Fibroblast of pulmonary artery (primary cell): ENCODE measurements at regions not wholly inside any gene's neighbourhood (a gene's known extent, or its start where the extent isn't known, plus 50 kb on each side); places are given as distances from the start of the nearest gene placed in this dataset.
"Not testable (repeated sequence)": the region's sequence is repeated elsewhere in the genome, so short reads cannot be mapped to it uniquely, and the experiment has no call there.

Experiments
- DNase-seq: peaks from one replicate; pipeline ENCODE4 v3.0.0-alpha.2; 2010; ENCODE audit warnings: low read depth
- H3K4me3 ChIP-seq: replicated peaks from 2 replicates; pipeline ENCODE4 v1.5.1; 2011; ENCODE audit warnings: low read depth, mild to moderate bottlenecking, control low read depth, low read length, moderate library complexity
- TF ChIP-seq, protein P1 (sequence below): IDR thresholded peaks from 2 replicates; pipeline ENCODE4 v1.5.1; 2011; ENCODE audit warnings: mild to moderate bottlenecking, control low read depth, low read length, inconsistent platforms; ENCODE audit errors: missing control alignments

DNA sequence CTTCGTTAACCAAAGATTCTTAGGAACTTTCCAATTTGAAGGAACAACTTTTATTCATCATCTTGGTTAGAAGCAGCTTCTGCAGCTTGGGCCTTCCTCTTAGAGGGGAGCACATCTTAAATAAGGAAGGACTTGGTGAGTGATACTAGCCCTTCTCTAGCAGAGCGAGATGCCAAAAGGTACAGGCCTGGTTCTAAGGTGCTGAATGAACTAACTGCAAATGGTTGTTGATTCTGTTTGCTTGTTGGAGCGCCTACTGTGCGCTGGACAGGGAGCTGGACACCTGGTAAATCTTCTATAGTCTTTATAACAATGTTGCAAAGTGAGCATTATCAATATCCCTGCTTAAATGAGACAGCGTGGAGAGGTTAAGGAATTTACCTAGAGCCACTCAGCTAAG is 127.1 kb downstream of the MYCN start:
- no peak overlapping the region for H3K4me3 ChIP-seq
- DNase-seq = no peak
- TF ChIP-seq, protein P1, sequence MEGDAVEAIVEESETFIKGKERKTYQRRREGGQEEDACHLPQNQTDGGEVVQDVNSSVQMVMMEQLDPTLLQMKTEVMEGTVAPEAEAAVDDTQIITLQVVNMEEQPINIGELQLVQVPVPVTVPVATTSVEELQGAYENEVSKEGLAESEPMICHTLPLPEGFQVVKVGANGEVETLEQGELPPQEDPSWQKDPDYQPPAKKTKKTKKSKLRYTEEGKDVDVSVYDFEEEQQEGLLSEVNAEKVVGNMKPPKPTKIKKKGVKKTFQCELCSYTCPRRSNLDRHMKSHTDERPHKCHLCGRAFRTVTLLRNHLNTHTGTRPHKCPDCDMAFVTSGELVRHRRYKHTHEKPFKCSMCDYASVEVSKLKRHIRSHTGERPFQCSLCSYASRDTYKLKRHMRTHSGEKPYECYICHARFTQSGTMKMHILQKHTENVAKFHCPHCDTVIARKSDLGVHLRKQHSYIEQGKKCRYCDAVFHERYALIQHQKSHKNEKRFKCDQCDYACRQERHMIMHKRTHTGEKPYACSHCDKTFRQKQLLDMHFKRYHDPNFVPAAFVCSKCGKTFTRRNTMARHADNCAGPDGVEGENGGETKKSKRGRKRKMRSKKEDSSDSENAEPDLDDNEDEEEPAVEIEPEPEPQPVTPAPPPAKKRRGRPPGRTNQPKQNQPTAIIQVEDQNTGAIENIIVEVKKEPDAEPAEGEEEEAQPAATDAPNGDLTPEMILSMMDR = no peak

DNA sequence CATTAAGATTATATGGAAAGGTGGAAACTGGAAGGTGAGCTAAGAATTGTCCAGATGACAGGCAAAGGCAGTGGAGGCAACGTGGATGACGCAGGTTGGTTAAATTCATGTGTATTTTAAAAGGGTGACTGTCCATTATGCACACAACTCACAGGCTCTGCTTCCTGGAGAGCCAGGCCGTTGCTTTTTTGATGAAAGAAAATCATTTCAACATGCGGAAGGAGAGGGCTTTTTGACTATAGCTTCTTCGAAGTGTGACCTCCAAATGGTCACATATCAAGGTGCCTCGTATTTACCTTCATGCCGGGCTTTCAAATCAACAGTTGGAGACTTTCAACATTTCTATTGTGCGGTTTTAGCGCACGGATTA is 126.7 kb downstream of the MYCN start:
- DNase-seq = no peak
- TF ChIP-seq, protein P1 = no peak
- no peak overlapping the region for H3K4me3 ChIP-seq

DNA sequence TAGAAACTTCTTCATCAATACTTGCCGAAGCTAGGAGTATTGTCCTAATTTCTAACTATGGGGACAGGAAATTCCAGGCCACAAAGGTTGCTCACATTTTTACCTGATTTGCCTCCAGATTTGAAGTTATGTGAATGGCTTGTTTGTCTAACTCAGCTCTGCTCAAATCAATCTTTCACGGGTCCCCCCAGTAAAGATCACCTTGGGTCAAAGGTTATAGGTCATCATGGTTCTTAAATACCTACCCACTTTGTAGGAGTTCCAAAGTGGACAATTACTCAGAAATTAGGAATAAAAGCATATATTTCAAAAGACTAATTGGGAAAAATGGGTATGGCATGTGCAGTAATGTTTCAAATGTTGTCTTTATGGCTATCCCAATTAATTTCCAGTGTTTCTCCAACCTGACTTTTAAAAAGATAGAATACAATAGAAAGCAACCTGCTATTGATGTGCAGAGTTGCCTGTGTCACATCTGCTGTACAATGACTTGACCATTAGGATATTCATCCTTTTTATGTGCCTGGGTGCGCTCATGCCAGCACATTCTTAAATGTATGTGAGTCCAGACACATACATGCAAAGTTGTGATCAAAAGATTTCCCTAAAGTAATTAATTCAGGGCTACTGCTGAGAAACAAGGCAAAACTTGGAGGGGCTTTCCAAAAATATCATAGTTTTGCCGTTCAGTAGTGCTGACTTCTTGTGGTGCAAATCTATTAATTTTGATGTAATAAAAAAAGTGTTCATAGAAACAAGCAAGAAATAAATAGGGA is 126.1 kb downstream of the MYCN start:
- no peak for DNase-seq
- TF ChIP-seq, protein P1 = no peak
- no peak overlapping the region for H3K4me3 ChIP-seq

DNA sequence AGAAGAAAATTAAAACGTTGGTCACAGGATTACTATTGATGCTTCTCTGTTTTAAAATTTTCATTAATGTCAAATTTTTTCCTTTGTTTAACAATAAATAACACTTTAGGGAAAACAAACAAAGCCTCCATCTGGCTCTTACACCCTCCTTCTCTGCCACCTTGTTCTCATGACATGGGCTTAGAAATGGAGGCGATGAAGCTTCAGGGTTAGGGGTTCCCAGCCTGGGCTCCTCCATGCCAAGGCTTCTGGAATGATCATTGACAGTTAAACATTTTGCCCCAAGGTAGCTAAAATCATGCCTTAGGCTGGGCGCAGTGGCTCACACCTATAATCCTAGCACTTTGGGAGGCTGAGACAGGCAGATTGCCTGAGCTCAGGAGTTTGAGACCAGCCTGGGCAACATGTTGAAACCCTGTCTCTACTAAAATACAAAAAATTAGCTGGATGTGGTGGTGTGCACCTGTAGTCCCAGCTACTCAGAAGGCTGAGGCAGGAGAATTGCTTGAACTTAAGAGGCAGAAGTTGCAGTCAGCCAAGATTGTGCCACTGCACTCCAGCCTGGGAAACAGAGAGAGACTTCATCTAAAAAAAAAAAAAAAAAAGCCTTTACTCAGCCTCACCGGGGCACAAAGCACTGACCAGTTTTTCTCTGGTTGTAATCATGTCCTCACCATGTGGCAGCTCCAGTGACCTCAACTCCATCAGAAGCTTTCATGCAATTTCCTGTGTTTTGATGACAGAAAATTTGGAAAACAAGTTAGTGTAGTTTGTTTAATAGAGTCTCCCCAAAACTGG is 125.1 kb downstream of the MYCN start:
- not testable (repeated sequence) for H3K4me3 ChIP-seq, DNase-seq

DNA sequence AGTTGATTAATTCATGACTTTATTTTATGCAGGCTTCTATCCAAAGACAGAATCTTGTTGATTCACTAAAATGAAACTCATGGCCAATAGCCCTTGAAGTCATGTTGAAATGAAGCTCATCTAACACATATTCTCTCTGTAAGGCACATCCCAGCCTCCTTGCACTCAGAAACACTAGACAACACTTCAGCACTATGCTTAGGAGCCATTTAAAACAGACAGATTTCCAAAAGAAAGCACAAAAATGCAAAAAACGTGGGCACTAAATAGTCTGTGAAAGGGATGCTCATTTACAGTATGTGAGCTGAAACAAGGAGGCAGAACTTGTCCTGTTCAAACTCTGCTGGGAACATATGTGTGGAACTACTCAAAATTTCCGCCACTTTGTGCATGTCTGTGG is 124.4 kb downstream of the MYCN start:
- no peak overlapping the region for H3K4me3 ChIP-seq
- TF ChIP-seq, protein P1 = no peak
- DNase-seq = no peak

DNA sequence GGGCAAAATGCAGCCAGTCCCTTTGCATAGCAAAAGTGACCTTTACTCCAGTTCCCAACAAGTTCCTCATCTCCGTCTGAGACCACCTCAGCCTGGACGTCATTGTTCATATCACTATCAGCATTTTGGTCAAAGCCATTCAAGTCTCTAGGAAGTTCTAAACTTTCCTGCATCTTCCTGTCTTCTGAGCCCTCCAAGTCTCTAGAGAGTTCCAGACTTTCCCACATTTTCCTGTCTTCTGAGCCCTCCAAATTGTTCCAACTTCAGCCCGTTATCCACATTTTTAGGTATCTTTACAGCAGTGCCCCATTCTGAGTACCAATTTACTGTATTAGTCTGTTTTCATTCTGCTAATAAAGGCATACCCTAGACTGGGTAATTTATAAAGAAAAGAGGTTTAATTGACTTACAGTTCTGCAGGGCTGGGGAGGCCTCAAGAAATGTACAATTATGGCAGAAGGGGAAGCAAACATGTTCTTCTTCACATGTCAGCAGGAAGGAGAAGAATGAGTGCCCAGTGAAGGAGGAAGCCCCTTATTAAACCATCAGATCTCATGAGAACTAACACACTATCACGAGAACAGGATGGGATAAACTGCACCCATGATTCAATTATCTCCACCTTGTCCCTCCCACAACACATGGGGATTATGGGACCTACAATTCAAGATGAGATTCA is 123.7 kb downstream of the MYCN start:
- no peak for DNase-seq
- H3K4me3 ChIP-seq = no peak overlapping the region
- TF ChIP-seq, protein P1 = no peak

DNA sequence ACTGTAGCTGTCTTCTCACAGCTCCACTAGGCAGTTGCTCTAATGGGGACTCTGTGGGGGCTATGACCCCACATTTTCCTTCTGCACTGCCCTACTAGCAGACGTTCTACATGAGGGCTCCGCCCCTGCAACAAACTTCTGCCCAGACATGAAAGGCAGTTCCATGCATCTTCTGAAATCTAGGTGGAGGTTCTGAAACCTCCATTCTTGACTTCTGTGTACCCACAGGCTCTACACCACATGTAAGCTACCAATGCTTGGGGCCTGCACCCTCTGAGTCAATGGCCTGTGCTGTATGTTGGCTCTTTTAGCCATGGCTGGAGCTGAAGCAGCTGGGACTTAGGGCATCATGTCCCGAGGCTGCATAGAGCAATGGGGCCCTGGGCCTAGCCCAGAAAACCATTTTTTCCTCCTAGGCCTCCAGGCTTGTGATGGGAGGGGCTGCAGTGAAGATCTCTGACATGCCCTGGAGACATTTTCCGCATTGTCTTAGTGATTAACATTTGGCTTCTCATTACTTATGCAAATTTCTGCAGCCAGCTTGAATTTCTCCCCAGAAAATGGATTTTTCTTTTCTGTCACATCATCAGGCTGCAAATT is 123.0 kb downstream of the MYCN start:
- DNase-seq = no peak
- H3K4me3 ChIP-seq = no peak overlapping the region
- TF ChIP-seq, protein P1 = no peak
